Activated T-helper 17 cell treated with anti-CD3 and anti-CD28 coated beads, Interleukin-2, amount 50 U/mL, for 72 hours (primary cell): ENCODE measurements at regions not wholly inside any gene's neighbourhood (a gene's known extent, or its start where the extent isn't known, plus 50 kb on each side); places are given as distances from the start of the nearest gene placed in this dataset.

Source experiments
- ATAC-seq: fragments of 150-1000 bp; cut with Tn5 transposase; replicated peaks from 2 replicates; pipeline ENCODE4 v1.10.0; 2021; ENCODE audit warnings: mild to moderate bottlenecking, moderate library complexity
- H3K27ac Mint-ChIP-seq: one replicate; pipeline ENCODE4 v1.8.0; 2022; ENCODE audit warnings: mixed read lengths
- H3K27me3 Mint-ChIP-seq: one replicate; pipeline ENCODE4 v1.8.0; 2022; ENCODE audit warnings: mixed read lengths
- H3K36me3 Mint-ChIP-seq: one replicate; pipeline ENCODE4 v1.8.0; 2022; ENCODE audit warnings: low read depth, mild to moderate bottlenecking, mixed read lengths
- H3K4me1 Mint-ChIP-seq: one replicate; pipeline ENCODE4 v1.8.0; 2022; ENCODE audit warnings: mixed read lengths
- H3K4me3 Mint-ChIP-seq: one replicate; pipeline ENCODE4 v1.8.0; 2022; ENCODE audit warnings: mild to moderate bottlenecking, mixed read lengths
- H3K9me3 Mint-ChIP-seq: one replicate; pipeline ENCODE4 v1.8.0; 2022; ENCODE audit warnings: mixed read lengths

DNA sequence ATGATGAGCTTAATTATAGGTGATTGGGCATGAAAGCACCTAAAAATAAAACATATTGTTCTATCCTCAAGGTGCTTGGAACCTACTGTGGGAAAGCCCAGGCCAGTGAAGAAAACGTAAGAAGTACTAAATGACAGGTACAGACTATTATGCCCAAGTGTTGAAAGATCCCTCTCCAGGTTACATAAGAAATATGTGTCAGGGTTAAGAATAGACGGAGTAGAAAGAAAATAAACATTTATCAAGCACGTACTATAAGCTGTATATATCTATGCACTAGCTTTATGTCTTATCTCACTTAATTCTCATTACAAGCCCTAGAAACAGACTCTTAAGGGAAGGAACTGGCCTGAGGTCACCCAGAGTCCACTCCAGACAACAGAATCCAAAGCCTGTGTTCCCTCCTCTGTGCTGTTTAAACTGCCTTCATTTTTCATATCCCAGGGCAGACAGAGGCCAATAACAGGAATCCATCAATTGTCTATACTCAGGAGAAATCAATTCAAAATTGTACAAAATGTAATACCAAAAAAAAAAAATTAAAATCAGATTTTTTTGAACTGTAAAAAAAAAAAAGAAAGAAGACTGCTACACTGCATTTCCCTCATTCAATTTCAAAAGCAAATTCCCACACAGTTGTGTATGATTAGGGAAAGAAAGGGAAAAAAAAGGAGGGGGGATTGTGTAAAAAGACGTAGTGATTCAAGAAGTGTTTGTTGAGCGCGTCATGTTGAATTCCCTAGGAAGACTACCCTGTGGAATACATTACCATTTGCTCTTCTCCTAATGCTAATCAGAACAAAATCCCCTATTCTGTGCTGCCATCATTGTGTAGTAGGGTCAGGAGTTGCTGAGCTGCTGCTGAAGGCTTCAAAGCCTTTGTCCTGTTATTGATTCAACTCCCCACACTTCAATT lies 156.3 kb downstream of the IRS1 start:
- H3K9me3 Mint-ChIP-seq, result peaks cover 4% of the 10 kb centered on the region
- H3K27ac Mint-ChIP-seq, result no peak overlapping the region
- H3K36me3 Mint-ChIP-seq, result no peaks in the 10 kb centered on the region
- H3K4me3 Mint-ChIP-seq, result no peak overlapping the region
- H3K4me1 Mint-ChIP-seq, result no peaks in the 10 kb centered on the region
- no peak for ATAC-seq
- no peaks in the 10 kb centered on the region for H3K27me3 Mint-ChIP-seq

DNA sequence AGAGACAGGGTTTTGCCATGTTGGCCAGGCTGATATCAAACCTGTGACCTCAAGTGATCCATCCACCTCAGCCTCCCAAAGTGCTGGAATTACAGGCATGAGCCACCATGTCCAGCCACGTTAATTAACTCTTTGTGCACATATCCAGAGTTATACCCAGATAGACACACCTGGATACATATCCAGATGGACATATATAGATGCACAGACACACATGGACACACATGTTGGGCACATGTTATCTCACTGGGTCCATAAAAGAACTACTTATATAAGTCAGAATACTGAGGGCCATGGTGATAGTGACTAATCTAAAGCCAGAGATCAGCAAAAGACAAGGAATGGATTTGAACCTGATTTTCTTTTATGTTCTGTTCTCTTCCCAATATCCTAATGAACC lies 158.6 kb downstream of the IRS1 start:
- Mint-ChIP-seq H3K36me3 (no peaks in the 10 kb centered on the region), H3K27ac (no peak overlapping the region)
- no peak for ATAC-seq

DNA sequence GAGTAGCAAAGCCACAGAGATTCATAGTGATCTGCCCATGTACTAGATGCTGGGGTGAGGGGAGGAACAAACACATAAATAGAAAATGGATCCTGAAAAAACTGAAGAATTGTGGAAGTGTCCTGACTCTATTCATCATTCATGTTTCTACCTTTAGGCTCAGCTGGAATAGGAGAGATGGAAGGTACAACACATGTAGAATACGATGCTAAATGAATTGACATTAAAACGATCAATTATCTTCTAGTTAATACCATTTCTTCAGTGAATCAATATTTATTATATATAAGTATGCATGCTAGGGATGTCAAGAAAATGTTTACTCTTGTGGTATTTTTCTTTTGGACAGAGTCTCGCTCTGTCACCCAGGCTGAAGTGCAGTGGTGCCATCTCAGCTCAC lies 159.1 kb downstream of the IRS1 start:
- Mint-ChIP-seq H3K4me3 (no peak overlapping the region), H3K4me1 (no peaks in the 10 kb centered on the region), H3K9me3 (peaks cover 4% of the 10 kb centered on the region), H3K27me3 (no peaks in the 10 kb centered on the region), H3K27ac (no peak overlapping the region), H3K36me3 (no peaks in the 10 kb centered on the region)
- no peak for ATAC-seq

More for the DNA sequence above, 158.6 kb downstream of the IRS1 start:
- Mint-ChIP-seq H3K27me3 (no peaks in the 10 kb centered on the region), H3K4me3 (no peak overlapping the region), H3K9me3 (peaks cover 4% of the 10 kb centered on the region), H3K4me1 (no peaks in the 10 kb centered on the region)

DNA sequence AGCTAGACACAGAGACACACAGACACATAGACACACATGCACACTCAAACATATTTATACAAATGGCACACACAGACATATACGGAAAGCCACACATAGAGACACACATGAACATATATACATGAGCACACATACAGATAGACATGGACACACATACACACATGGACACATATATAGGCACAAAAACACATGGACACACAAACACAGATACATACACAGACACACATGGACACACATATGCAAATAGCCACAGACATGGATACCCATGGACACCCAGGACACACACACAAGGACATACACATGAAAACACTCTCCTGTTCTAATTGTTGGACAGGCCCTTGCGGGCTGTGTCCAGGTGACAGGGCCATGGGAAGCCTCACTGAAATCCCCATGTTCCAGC lies 160.1 kb downstream of the IRS1 start:
- no peak overlapping the region for H3K27ac Mint-ChIP-seq
- no peak overlapping the region for H3K4me3 Mint-ChIP-seq
- peaks cover 4% of the 10 kb centered on the region for H3K9me3 Mint-ChIP-seq
- H3K36me3 Mint-ChIP-seq, result no peaks in the 10 kb centered on the region
- peaks cover 4% of the 10 kb centered on the region for H3K27me3 Mint-ChIP-seq
- no peak for ATAC-seq
- no peaks in the 10 kb centered on the region for H3K4me1 Mint-ChIP-seq

DNA sequence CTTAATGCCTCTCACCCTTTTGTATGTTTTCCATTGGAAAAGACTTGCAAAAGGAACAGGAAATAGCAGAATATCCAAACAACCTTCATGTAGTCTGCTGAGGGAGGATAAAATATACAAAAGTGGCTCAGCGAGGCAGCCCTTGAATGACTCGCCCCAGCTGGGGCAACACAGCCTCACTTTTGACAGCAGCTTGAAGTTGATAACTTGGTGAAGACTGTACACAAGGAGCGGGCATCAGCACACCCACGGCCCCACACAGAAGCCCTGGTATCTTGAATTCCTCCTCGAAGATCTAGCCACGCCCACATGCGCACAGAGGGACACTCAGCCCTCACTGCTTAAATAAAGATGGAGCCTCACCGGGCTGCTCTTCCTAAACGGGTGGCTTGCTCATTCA lies 161.0 kb downstream of the IRS1 start:
- Mint-ChIP-seq H3K27ac (no peak overlapping the region), H3K9me3 (peaks cover 4% of the 10 kb centered on the region), H3K4me3 (no peak overlapping the region), H3K4me1 (no peaks in the 10 kb centered on the region), H3K27me3 (peaks cover 7% of the 10 kb centered on the region), H3K36me3 (no peaks in the 10 kb centered on the region)
- ATAC-seq, result no peak

DNA sequence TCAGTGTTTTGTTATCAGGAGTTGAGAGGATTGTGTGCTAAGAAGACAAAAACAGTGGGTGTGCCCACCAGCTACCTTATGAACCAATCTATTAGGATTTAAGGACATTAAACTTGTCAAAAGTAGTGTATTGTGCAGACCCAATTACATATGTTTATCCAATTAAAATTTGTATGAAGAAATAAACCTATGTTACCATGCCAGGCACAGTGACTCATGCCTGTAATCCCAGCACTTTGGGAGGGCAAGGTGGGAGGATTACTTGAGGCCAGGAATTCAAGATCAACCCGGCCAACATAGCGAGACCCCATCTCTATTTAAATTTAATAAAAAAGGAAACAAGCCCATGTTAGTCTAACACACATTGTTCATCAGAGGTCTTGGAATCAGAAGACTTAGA lies 162.2 kb downstream of the IRS1 start:
- Mint-ChIP-seq H3K4me1 (no peaks in the 10 kb centered on the region), H3K27ac (no peak overlapping the region), H3K9me3 (peaks cover 4% of the 10 kb centered on the region), H3K36me3 (no peaks in the 10 kb centered on the region), H3K27me3 (peaks cover 7% of the 10 kb centered on the region), H3K4me3 (no peak overlapping the region)
- no peak for ATAC-seq

DNA sequence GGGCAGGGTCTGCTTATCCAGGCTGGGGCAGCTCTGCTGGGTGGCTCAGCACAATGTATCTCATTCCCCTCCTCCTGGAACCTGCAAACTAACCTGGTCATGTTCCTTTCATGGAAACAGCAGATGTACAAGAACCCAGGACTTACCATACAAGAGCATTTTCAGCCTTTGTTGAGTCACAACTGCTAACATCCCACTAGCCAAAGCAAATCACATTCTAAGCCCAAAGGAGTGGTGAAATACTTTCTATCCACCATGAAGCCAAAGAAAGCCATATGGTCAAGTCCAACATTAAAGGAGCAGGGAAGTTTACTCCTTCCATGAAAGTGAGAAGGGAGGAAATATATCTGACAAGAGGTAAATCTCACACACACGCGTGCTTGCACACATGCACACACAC lies 163.0 kb downstream of the IRS1 start:
- Mint-ChIP-seq H3K4me3 (no peak overlapping the region), H3K27me3 (peaks cover 7% of the 10 kb centered on the region), H3K36me3 (no peaks in the 10 kb centered on the region), H3K9me3 (peaks cover 4% of the 10 kb centered on the region), H3K27ac (no peak overlapping the region), H3K4me1 (no peaks in the 10 kb centered on the region)
- no peak for ATAC-seq

DNA sequence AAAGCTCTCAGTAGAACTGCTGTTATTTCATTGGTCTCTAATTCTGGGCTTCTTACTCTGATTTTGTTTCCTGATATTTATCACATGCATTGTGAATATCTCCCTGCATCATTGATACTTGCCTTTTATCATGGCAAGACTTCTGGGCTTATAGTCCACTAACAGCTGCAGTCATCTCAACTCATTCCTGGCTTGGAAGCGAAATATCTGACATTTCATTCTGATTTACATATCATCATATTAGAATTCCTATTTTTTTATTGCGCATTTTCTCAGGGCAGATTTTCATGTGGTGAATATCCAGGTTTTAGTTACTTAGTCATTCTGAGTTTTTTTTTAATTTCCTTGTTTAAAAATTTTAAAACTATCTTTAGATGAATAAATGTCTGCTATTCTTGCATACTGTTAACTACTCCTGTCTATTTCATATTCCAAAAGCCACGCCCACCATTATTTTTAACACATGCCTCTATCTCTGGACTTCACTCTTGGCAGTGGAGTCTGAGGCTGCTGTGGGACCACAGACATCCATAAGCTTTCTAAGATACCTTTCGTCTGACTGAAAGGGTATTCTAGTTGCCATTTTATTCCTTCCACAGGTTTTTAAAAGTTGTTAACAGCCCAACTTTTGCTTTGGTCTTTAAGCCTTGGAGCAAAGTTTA lies 164.5 kb downstream of the IRS1 start:
- H3K27ac Mint-ChIP-seq, result no peak overlapping the region
- H3K4me3 Mint-ChIP-seq, result no peak overlapping the region
- peaks cover 4% of the 10 kb centered on the region for H3K9me3 Mint-ChIP-seq
- H3K36me3 Mint-ChIP-seq, result no peaks in the 10 kb centered on the region
- no peak for ATAC-seq
- peaks cover 7% of the 10 kb centered on the region for H3K27me3 Mint-ChIP-seq
- no peaks in the 10 kb centered on the region for H3K4me1 Mint-ChIP-seq

DNA sequence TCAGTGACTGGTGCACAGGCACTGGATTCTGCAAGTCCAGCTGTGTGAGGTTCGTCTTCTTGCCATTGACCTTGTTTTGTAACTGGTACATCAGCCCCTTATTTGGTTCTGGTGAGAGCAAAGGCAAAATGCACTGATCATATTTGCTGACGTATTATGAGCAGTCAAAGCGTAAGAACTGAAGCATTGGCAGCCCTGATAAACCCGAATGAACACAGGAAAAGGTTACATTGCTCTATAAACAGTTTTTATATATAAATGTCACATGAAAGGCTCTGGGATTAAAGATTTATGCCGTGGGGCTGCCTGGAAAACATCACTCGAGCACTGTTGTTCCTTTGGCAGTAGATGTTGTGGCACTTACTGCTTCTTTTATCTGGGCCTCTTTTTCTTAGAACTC lies 167.9 kb downstream of the IRS1 start:
- H3K9me3 Mint-ChIP-seq, result no peaks in the 10 kb centered on the region
- no peaks in the 10 kb centered on the region for H3K36me3 Mint-ChIP-seq
- H3K4me3 Mint-ChIP-seq, result no peak overlapping the region
- H3K27me3 Mint-ChIP-seq, result peaks cover 10% of the 10 kb centered on the region
- ATAC-seq, result no peak
- no peaks in the 10 kb centered on the region for H3K4me1 Mint-ChIP-seq
- no peak overlapping the region for H3K27ac Mint-ChIP-seq

DNA sequence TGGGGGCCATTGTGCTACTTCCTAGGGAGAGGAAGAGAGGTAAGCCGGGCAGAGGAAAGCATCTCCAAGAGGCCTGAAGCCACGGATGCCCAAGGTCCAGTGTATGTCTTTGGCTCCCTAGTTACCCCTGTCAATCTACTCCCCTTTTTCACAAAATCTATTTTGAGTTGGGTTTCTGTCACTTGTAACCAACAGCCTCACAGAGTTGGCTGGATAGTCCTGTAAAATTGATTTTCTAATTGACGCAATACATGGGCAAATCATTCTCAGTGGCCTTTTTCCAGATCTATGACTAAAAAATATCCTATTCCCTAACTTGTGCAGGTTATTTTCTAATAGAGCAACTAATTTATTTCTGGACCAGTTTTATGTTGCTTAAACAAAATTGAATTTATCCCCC lies 168.4 kb downstream of the IRS1 start:
- no peaks in the 10 kb centered on the region for H3K4me1 Mint-ChIP-seq
- no peak for ATAC-seq
- H3K36me3 Mint-ChIP-seq, result no peaks in the 10 kb centered on the region
- no peak overlapping the region for H3K4me3 Mint-ChIP-seq
- H3K9me3 Mint-ChIP-seq, result no peaks in the 10 kb centered on the region
- no peak overlapping the region for H3K27ac Mint-ChIP-seq
- H3K27me3 Mint-ChIP-seq, result peaks cover 10% of the 10 kb centered on the region

DNA sequence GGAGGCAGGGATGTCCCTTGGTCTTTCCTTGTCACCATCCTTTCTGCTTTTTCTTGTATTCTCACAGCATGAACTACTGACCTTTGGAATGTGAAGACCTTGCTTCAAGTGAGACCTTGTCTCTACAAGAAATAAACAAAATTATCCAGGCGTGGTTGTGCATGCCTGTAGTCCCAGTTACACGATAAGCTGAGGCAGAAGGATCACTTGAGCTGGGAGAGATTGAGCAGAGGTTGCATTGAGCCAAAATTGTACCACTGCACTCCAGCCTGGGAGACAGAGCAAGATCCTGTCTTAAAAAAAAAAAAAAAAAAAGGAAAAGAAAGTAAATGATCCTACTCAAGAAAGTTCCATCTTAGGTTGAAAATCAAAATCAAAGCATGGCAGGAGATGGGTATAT lies 173.7 kb downstream of the IRS1 start:
- no peak overlapping the region for H3K27ac Mint-ChIP-seq
- no peaks in the 10 kb centered on the region for H3K36me3 Mint-ChIP-seq
- H3K4me3 Mint-ChIP-seq, result no peak overlapping the region
- no peaks in the 10 kb centered on the region for H3K9me3 Mint-ChIP-seq
- no peaks in the 10 kb centered on the region for H3K4me1 Mint-ChIP-seq
- no peak for ATAC-seq
- H3K27me3 Mint-ChIP-seq, result peaks cover 8% of the 10 kb centered on the region

DNA sequence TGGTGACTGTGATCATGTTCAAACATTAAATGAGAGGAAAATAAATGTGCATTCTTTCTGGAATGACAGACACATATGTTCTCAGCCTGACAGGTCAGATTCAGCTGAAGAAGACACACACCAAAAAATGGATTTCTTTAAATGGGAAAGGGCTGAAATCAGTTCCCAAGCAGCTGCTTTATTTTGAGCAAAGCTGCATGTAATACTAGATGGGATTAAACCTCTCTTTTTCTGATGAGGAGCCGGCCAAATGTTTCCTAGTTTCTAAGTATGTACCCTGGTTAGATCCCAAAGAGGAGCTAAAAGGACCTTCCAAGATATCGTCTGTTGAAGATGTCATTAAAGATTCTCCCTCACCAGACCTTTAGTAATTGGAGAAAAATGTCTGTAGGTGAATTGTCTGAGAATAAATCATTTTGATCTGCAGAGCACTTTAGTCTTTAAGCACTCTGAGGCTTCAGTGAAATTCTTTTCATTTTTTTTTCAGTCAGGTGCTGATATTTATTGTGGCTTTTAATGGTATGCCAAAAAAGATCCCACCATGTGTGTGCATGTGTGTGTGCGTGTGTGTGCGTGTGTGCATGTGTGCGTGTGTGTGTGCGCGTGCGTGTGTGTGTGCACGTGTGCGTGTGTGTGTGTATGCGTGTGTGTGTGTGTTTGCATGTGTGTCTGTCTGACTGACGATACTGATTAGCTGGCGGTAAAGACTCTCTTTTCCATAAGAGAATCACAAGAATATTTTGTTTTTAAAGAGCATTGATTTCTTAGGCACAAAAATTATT lies 175.8 kb downstream of the IRS1 start:
- H3K27ac Mint-ChIP-seq, result no peak overlapping the region
- no peak for ATAC-seq
- H3K4me1 Mint-ChIP-seq, result no peaks in the 10 kb centered on the region
- no peaks in the 10 kb centered on the region for H3K9me3 Mint-ChIP-seq
- H3K36me3 Mint-ChIP-seq, result no peaks in the 10 kb centered on the region
- peaks cover 13% of the 10 kb centered on the region for H3K27me3 Mint-ChIP-seq
- no peak overlapping the region for H3K4me3 Mint-ChIP-seq

DNA sequence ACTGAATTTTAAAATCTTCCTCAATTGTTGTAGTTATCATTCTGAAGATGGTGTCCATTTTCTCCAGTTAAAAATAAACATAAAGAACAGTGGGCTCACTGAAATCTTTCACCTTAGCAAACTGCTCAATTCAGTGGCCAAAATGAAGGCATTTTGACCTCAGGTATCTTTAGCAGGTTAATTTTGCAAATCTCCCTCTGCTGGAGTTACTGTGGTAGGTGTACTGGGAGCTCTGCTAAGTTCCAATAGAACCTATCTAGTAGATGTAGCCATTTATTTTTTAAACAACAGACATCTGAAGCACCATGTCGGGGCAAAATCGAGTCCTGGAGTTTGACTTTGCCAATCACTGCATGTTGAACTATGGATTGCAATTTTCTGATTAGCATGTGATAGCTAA lies 177.1 kb downstream of the IRS1 start:
- Mint-ChIP-seq H3K4me3 (no peak overlapping the region), H3K27ac (no peak overlapping the region), H3K36me3 (no peaks in the 10 kb centered on the region), H3K27me3 (peaks cover 14% of the 10 kb centered on the region), H3K4me1 (no peaks in the 10 kb centered on the region), H3K9me3 (no peaks in the 10 kb centered on the region)
- ATAC-seq, result no peak

DNA sequence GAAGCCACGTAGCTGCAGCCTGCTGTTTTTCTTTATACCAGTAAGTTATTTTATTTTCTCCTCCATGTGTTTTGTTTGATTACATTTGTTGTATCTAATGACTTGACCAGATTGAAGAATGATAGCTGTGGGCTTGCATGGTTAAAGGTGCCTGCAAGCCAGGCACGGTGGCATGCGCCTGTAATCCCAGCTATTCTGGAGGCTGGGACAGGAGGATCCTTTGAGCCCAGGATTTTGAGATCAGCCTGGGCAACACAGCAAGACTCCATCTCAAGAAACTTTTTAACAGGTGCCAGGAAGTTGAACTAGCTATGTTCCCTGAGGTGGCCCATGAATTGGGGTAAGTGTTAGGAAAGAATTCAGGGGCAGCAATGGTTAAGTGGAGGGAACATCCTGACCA lies 179.4 kb downstream of the IRS1 start:
- H3K27me3 Mint-ChIP-seq, result peaks cover 14% of the 10 kb centered on the region
- no peaks in the 10 kb centered on the region for H3K36me3 Mint-ChIP-seq
- H3K4me1 Mint-ChIP-seq, result no peaks in the 10 kb centered on the region
- H3K4me3 Mint-ChIP-seq, result no peak overlapping the region
- no peaks in the 10 kb centered on the region for H3K9me3 Mint-ChIP-seq
- no peak overlapping the region for H3K27ac Mint-ChIP-seq
- ATAC-seq, result no peak

DNA sequence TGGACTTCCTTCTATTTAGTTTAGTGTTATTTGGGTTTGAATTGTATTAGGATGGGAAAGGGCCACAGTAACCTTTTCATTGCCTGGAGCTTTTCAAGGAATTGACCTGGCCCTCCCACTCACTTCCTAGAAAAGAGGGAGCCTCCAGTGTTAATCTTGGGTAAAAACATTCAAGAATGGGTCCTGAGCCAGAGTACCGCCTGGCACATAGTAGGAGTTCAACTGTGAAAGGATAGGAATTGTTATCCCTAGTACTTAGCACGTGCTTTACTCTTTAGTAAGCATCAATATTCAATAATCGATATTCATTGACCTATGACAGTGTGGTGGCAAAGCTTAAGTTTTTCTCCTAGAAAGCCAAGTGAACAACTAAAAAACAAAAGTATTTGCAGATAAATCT lies 179.9 kb downstream of the IRS1 start:
- no peak overlapping the region for H3K4me3 Mint-ChIP-seq
- ATAC-seq, result no peak
- H3K9me3 Mint-ChIP-seq, result no peaks in the 10 kb centered on the region

More for the DNA sequence above, 179.9 kb downstream of the IRS1 start:
- Mint-ChIP-seq H3K27me3 (peaks cover 14% of the 10 kb centered on the region), H3K36me3 (no peaks in the 10 kb centered on the region), H3K4me1 (no peaks in the 10 kb centered on the region), H3K27ac (no peak overlapping the region)
